ENCODE measurements at regions not wholly inside any gene's neighbourhood (a gene's known extent, or its start where the extent isn't known, plus 50 kb on each side); places are given as distances from the start of the nearest gene placed in this dataset.

GRCh38 chr12:93297536-93297935 lies 80.2 kb upstream of the NUDT4 start:
- no peaks in the 10 kb centered on the region for H3K4me1 ChIP-seq (ENCODE audit: low read depth)
- intact Hi-C loops (cut with DNase I, micrococcal nuclease): no loop called here
- H3K36me3 ChIP-seq (ENCODE audit: low read depth): no peaks in the 10 kb centered on the region
- no peak for TF ChIP-seq CTCF (IDR thresholded peaks at IDR 0.05)
- no peak overlapping the region for H3K4me3 ChIP-seq
- ATAC-seq (no peak), DNase-seq (no peak)
- no peaks in the 10 kb centered on the region for H3K9me3 ChIP-seq

GRCh38 chr12:93299262-93299846 lies 78.4 kb upstream of the NUDT4 start:
- Histone ChIP-seq H3K4me1 (ENCODE audit: low read depth) (no peaks in the 10 kb centered on the region), H3K9me3 (no peaks in the 10 kb centered on the region)
- ATAC-seq: no peak

GRCh38 chr12:93300611-93301021 lies 77.1 kb upstream of the NUDT4 start:
- peaks cover 2% of the 10 kb centered on the region for H3K9me3 ChIP-seq
- DNase-seq (no peak), ATAC-seq (no peak)
- no peaks in the 10 kb centered on the region for H3K4me1 ChIP-seq (ENCODE audit: low read depth)
- TF ChIP-seq CTCF (IDR thresholded peaks at IDR 0.05): no peak
- no peak overlapping the region for H3K4me3 ChIP-seq
- intact Hi-C loops (cut with DNase I, micrococcal nuclease): no loop called here
- H3K36me3 ChIP-seq (ENCODE audit: low read depth): no peaks in the 10 kb centered on the region

More at GRCh38 chr12:93299262-93299846, 78.4 kb upstream of the NUDT4 start:
- TF ChIP-seq CTCF (IDR thresholded peaks at IDR 0.05): no peak
- Histone ChIP-seq H3K36me3 (ENCODE audit: low read depth) (no peaks in the 10 kb centered on the region), H3K4me3 (no peak overlapping the region)
- intact Hi-C loops (cut with DNase I, micrococcal nuclease): no loop called here
- no peak for DNase-seq

- TF ChIP-seq CTCF (IDR thresholded peaks at IDR 0.05): no peak
- peak; percentile 39 for ATAC-seq
- intact Hi-C loops (cut with DNase I, micrococcal nuclease): no loop called here
- no peak for DNase-seq
- no peak overlapping the region for H3K4me3 ChIP-seq
- H3K36me3 ChIP-seq (ENCODE audit: low read depth): no peaks in the 10 kb centered on the region
- H3K4me1 ChIP-seq (ENCODE audit: low read depth): no peaks in the 10 kb centered on the region
- H3K9me3 ChIP-seq: peaks cover 8% of the 10 kb centered on the region
Observed at GRCh38 chr12:93302331-93303229, 75.1 kb upstream of the NUDT4 start.

GRCh38 chr12:93306636-93307035 lies 71.1 kb upstream of the NUDT4 start:
- ATAC-seq (no peak), DNase-seq (no peak)
- no peak overlapping the region for H3K4me3 ChIP-seq
- intact Hi-C loops (cut with DNase I, micrococcal nuclease): no loop called here
- TF ChIP-seq CTCF (IDR thresholded peaks at IDR 0.05): no peak
- peaks cover 8% of the 10 kb centered on the region for H3K9me3 ChIP-seq
- peaks cover 2% of the 10 kb centered on the region for H3K4me1 ChIP-seq (ENCODE audit: low read depth)
- no peaks in the 10 kb centered on the region for H3K36me3 ChIP-seq (ENCODE audit: low read depth)

All from mucosa of descending colon (tissue), 3 donors.